Stimulated activated effector memory CD8-positive, alpha-beta T cell treated with anti-CD3 and anti-CD28 coated beads, Interleukin-12 subunit alpha, Interleukin-12 subunit beta, amount 100 ng/mL, for 72 hours (primary cell): ENCODE measurements at regions not wholly inside any gene's neighbourhood (a gene's known extent, or its start where the extent isn't known, plus 50 kb on each side); places are given as distances from the start of the nearest gene placed in this dataset.

Experiments
- ATAC-seq: fragments of 150-1000 bp; cut with Tn5 transposase; 2 replicates; pipeline ENCODE4 v1.10.0; 2021
- DNase-seq, 2 donors: peaks; one replicate each; pipeline ENCODE4 v3.0.0; 2021 to 2022; ENCODE audit warnings: low spot score in 2 of 2
- H3K27ac Mint-ChIP-seq: one replicate; pipeline ENCODE4 v1.8.0; 2022; ENCODE audit warnings: mild to moderate bottlenecking, mixed read lengths
- H3K36me3 Mint-ChIP-seq: one replicate; pipeline ENCODE4 v1.8.0; 2022; ENCODE audit warnings: mild to moderate bottlenecking, mixed read lengths
- H3K4me1 Mint-ChIP-seq: one replicate; pipeline ENCODE4 v1.8.0; 2022; ENCODE audit warnings: mixed read lengths
- H3K4me3 Mint-ChIP-seq: one replicate; pipeline ENCODE4 v1.8.0; 2022; ENCODE audit warnings: mild to moderate bottlenecking, mixed read lengths
- H3K9me3 Mint-ChIP-seq: one replicate; pipeline ENCODE4 v1.8.0; 2022; ENCODE audit warnings: mixed read lengths

DNA sequence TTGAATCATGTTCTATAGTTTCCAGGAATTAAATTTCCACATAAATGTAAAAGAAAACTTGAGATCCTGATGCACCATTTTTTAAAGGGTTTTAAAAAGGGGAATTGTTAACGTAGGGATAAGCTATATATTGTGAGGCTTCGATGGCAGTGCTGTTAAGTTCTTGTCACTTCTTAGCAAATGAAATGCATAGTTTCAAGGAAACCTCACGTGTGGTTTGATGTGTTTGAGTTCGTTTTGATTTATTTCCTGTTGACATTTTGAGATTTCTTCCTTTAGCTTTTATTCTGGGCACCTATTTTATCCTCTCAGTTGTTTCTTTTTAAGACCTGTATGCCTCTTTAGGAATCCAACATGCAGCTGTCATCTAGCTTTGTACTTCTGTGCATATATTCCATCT lies 301.0 kb downstream of the DOCK8 start:
- H3K4me3 Mint-ChIP-seq, result no peak overlapping the region
- no peak for ATAC-seq
- no peak overlapping the region for H3K27ac Mint-ChIP-seq
- H3K36me3 Mint-ChIP-seq, result no peaks in the 10 kb centered on the region
- no peak for DNase-seq
- peaks cover 22% of the 10 kb centered on the region for H3K4me1 Mint-ChIP-seq
- peaks cover 4% of the 10 kb centered on the region for H3K9me3 Mint-ChIP-seq

DNA sequence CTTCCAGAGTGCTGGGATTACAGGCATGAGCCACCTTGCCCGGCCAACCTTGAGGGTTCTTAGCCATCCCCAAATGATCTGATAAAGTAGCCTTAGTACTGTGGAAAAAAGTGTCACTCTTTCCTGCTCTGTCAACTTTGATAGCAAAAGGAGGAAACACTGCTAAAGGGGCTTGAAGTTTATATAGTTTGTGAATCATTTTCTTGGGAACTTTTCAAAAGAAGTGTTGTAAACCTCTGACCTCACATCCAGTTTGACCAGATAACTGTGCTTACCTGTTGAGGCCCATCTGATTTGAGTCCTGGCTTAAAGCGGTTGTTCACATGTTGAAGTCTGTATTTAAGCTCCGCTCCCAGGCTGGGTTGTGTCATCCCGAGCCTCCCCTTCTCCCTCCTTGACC lies 303.3 kb downstream of the DOCK8 start:
- Mint-ChIP-seq H3K4me3 (no peak overlapping the region), H3K36me3 (no peaks in the 10 kb centered on the region), H3K27ac (no peak overlapping the region), H3K9me3 (peaks cover 4% of the 10 kb centered on the region), H3K4me1 (peaks cover 22% of the 10 kb centered on the region)
- DNase-seq (no peak), ATAC-seq (no peak)

DNA sequence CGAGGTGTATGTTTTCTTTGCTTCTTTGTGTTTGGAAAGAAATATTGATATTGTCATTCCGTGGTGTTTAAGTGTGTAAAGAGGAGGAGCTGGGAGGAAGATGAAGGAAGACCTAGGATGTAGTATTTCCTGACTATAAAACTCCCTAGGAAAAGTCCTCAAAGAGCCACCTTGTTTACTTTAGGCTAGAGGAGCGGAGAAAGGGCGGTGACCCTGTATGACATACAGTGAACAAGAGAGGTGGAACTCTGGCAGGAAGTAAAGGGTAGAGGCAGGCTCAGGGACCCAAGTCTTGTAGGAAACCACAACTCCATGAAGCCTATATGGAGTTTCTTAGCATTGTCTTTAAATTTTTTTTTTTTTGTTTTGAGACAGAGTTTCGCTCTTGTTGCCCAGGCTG lies 303.9 kb downstream of the DOCK8 start:
- no peak for DNase-seq
- Mint-ChIP-seq H3K9me3 (peaks cover 4% of the 10 kb centered on the region), H3K27ac (no peak overlapping the region), H3K4me3 (no peak overlapping the region), H3K4me1 (peaks cover 22% of the 10 kb centered on the region), H3K36me3 (no peaks in the 10 kb centered on the region)
- no peak for ATAC-seq

DNA sequence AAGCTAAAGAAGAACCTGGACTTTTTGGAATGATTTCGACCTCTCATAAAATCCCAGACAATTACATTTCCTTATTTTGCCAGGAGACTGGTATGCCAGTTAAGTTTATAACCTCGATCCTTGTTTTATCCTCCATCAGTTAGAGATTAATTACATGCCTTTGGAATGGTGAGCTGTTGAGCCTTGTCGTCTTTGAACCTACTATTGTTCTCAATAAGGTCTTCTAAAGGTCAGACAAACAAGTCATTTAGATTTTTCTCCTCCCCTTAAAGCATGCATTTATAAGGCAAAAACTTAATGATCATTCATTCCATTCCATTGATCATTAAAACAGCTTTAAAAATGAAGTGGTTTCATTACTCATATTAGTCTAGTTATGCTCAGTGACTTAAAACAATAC lies 304.9 kb downstream of the DOCK8 start:
- Mint-ChIP-seq H3K9me3 (no peaks in the 10 kb centered on the region), H3K4me1 (peaks cover 17% of the 10 kb centered on the region), H3K27ac (no peak overlapping the region), H3K36me3 (no peaks in the 10 kb centered on the region), H3K4me3 (no peak overlapping the region)
- DNase-seq, result no peak
- ATAC-seq, result peak; percentile 61

DNA sequence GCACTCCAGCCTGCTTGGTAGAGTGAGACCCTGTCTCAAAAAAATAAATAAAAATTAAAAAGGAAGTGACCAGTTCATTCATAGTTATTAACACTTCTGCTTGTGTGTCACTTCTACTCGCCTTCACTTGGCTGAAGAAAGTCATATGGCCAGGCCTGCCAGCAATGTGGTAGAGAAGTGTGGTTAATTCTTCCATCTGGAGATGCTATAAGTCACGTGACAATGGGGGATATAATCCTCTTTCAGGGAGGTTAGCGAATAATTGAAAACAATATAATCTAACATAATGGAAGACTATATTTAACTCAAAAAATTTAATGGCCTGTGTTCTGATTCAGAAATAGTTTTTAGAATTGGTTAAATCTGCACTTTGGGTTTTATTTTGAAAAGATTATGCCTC lies 305.6 kb downstream of the DOCK8 start:
- DNase-seq (no peak), ATAC-seq (no peak)
- Mint-ChIP-seq H3K27ac (no peak overlapping the region), H3K4me3 (no peak overlapping the region), H3K9me3 (no peaks in the 10 kb centered on the region), H3K36me3 (no peaks in the 10 kb centered on the region), H3K4me1 (peaks cover 13% of the 10 kb centered on the region)

DNA sequence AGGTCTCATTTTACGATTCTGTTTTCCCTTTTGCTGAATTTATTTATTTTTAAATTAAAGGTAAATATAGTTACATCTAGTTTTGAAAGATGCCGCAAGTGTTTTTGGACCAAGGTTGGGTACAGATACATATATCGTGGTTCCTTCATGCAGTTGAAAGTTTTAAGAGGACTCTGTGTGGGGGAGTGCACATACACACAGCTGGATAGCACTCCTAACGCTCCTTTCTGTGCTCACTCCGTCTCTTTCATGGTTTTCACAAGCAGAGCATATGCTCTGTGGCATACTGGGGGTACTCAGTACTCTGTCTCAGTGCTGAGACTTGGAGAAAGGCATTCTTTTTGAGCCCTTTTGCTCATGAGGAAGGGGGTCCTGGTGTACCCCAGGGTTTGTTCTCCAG lies 307.5 kb downstream of the DOCK8 start:
- no peak overlapping the region for H3K4me3 Mint-ChIP-seq
- ATAC-seq, result no peak
- H3K27ac Mint-ChIP-seq, result no peak overlapping the region
- no peaks in the 10 kb centered on the region for H3K9me3 Mint-ChIP-seq
- H3K36me3 Mint-ChIP-seq, result no peaks in the 10 kb centered on the region
- no peak for DNase-seq
- no peaks in the 10 kb centered on the region for H3K4me1 Mint-ChIP-seq

DNA sequence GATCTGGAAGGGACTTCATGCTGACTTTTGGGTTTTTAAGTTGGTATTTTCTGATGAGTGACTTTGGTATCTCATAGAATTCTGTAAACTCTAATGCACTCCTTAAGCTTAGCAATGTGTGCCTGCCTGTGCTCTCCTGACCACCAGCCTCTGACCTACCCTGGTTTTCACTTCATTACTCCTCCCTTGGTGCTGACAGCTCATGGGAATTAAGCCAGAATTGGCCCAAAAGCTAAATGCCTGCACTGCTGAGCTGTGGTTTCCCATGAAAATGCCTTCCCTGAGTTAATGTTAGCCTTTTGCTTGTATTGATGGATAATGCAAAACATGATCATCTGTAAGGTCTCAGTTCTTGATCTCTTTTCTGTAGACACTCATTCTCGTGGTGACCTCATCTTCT lies 308.0 kb downstream of the DOCK8 start:
- no peak overlapping the region for H3K4me3 Mint-ChIP-seq
- DNase-seq (no peak), ATAC-seq (no peak)
- no peaks in the 10 kb centered on the region for H3K4me1 Mint-ChIP-seq
- no peaks in the 10 kb centered on the region for H3K36me3 Mint-ChIP-seq
- H3K9me3 Mint-ChIP-seq, result no peaks in the 10 kb centered on the region
- no peak overlapping the region for H3K27ac Mint-ChIP-seq

DNA sequence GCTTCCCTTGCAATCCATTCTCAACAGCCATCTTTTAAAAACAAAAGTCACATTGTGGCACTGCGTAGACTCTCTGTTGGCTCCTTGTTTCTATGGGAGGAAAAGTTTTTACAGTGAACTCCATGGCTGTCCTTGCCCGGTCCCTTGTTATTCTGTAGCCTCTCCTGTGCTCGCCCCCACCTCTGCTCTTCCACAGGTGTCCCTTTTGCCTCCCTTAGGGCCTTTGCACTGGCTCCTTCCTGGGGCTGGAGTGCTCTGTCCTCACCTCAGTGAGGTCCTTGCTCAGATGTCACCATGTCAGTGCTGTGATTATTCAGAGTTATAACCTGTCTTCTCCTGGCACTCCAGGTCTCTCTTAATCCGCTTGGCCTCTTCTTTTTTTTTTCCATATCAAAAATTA lies 308.8 kb downstream of the DOCK8 start:
- H3K27ac Mint-ChIP-seq, result no peak overlapping the region
- no peak overlapping the region for H3K4me3 Mint-ChIP-seq
- DNase-seq, result no peak
- no peaks in the 10 kb centered on the region for H3K36me3 Mint-ChIP-seq
- no peaks in the 10 kb centered on the region for H3K9me3 Mint-ChIP-seq
- no peak for ATAC-seq
- H3K4me1 Mint-ChIP-seq, result no peaks in the 10 kb centered on the region

DNA sequence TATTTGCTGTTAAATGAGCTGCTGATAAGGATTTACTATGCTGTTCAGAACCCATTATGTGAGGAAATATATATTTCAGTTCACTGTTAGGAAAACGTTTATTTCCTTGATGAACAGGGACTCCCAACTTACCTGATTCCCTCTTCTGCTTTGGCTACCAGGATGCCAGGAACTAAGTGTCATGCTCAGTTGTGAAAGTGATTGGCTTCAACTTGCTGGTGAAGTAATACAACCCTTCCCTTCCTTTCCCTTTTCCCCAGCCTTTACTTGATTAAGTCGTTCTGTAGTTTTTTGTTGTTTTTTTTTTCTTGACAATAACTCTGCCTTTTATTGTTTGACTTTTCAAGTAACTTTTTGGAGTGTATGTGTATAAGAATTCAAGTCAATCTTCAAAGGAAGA lies 309.3 kb downstream of the DOCK8 start:
- no peak overlapping the region for H3K4me3 Mint-ChIP-seq
- H3K27ac Mint-ChIP-seq, result no peak overlapping the region
- no peaks in the 10 kb centered on the region for H3K36me3 Mint-ChIP-seq
- ATAC-seq (no peak), DNase-seq (no peak)
- H3K9me3 Mint-ChIP-seq, result no peaks in the 10 kb centered on the region
- no peaks in the 10 kb centered on the region for H3K4me1 Mint-ChIP-seq

DNA sequence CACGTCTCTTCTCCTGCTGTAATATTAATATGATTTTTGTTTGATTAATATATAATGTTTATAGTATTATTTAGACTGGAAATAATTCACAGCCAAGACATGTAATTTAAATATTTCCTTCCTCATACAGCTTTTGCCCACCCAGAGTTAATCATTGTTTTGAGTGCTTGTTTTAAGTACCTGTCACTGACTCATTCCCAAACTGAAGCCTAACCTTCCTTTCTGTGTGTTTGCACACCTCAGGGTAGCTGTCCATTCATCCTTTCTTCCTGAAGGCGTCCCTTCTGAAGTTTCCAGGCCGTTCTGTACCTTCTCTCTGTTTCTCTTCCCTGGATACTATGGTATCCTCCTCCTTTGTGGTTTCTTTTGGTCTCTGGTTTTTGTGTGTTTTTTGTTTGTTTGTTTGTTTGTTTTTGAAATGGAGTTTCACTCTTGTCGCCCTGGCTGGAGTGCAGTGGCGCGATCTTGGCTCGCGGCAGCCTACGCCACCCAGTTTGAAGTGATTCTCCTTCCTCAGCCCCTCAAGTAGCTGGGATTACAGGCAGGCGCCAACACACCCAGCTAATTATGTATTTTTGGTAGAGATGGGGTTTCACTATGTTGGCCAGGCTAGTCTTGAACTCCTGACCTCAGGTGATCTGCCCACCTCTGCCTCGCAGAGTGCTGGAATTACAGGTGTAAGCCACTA lies 312.4 kb downstream of the DOCK8 start:
- ATAC-seq (no peak), DNase-seq (no peak)
- Mint-ChIP-seq H3K9me3 (no peaks in the 10 kb centered on the region), H3K4me1 (no peaks in the 10 kb centered on the region), H3K4me3 (no peak overlapping the region), H3K27ac (no peak overlapping the region), H3K36me3 (no peaks in the 10 kb centered on the region)

DNA sequence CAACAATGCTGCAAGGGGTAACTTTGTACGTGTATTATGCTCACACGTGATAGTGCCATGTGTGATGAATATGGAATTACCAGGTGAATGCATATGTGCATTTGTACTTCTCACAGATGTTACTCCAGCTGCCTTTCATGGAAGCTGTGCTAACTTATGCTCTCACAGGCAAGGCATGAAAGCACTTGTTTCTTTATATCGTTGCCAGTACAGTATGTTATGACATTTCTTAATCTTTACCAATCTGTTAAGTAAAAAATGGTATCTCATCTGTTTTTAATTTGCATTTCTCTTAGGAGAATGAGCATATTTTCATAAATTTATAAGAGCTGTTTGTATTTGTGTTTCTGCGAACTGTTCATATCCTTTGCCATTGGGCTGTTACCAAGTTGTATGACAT lies 311.8 kb upstream of the DMRT1 start:
- ATAC-seq (no peak), DNase-seq (no peak)
- H3K36me3 Mint-ChIP-seq, result no peaks in the 10 kb centered on the region
- no peaks in the 10 kb centered on the region for H3K4me1 Mint-ChIP-seq
- no peaks in the 10 kb centered on the region for H3K9me3 Mint-ChIP-seq
- H3K27ac Mint-ChIP-seq, result no peak overlapping the region
- H3K4me3 Mint-ChIP-seq, result no peak overlapping the region

DNA sequence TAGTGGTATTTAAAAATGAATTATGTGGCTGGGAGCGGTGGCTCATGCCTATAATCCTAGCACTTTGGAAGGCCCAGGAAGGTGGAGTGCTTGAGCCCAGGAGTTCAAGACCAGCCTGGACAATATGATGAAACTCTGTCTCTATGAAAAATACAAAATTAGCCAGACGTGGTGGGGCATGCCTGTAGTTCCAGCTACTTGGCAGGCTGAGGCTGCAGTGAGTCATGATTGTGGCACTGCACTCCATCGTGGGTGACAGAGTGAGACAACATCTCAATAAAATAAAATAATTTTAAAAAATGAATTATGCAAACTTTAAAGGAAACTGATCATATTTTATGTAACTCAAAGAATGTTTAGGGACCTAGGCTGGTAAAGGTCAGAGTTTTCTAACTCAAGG lies 310.8 kb upstream of the DMRT1 start:
- no peaks in the 10 kb centered on the region for H3K9me3 Mint-ChIP-seq
- H3K4me3 Mint-ChIP-seq, result no peak overlapping the region
- no peaks in the 10 kb centered on the region for H3K36me3 Mint-ChIP-seq
- DNase-seq (no peak), ATAC-seq (no peak)
- H3K27ac Mint-ChIP-seq, result no peak overlapping the region
- H3K4me1 Mint-ChIP-seq, result no peaks in the 10 kb centered on the region

DNA sequence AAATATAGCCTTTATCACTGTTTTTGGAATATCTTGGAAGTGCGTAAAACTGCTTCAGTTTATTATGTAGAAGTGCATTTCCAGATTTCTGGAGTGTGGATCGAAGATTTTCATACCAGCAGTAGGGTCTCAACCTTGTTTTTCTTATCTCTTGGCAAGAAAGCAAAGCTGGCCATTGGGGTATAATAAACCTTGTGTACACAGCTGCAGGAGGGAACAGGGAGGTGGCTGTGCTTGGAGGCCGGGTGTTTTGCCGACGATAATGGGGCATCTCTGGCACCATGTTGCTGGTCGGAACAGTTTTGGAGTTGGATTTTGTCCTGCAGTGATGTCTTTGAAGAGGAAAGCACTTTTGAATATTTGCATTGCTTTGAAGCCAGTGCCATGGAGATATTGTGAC lies 308.8 kb upstream of the DMRT1 start:
- no peak for DNase-seq
- Mint-ChIP-seq H3K27ac (no peak overlapping the region), H3K4me3 (no peak overlapping the region), H3K9me3 (no peaks in the 10 kb centered on the region), H3K36me3 (no peaks in the 10 kb centered on the region), H3K4me1 (no peaks in the 10 kb centered on the region)
- no peak for ATAC-seq

DNA sequence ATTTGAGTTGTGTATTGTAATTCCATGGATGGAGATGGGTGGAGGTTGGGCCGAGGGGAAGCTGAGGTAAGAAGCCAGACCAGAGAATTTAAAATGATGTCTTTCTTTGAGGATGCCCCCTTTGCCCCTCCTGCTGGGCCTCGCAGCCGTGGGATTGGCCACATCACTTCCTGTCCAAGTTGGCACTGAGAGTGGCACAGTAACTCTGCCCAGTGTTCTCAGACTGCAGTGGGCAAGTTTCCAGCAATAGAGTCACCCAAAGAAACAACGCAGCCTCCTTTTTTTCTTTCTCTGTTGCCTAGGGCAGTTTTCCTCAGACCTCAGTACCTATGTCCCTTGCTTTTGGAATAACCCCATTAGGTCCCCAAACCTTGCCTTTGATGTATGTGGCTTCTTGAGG lies 306.6 kb upstream of the DMRT1 start:
- no peak overlapping the region for H3K27ac Mint-ChIP-seq
- no peaks in the 10 kb centered on the region for H3K4me1 Mint-ChIP-seq
- no peak for DNase-seq
- no peaks in the 10 kb centered on the region for H3K36me3 Mint-ChIP-seq
- no peaks in the 10 kb centered on the region for H3K9me3 Mint-ChIP-seq
- ATAC-seq, result no peak
- H3K4me3 Mint-ChIP-seq, result no peak overlapping the region

DNA sequence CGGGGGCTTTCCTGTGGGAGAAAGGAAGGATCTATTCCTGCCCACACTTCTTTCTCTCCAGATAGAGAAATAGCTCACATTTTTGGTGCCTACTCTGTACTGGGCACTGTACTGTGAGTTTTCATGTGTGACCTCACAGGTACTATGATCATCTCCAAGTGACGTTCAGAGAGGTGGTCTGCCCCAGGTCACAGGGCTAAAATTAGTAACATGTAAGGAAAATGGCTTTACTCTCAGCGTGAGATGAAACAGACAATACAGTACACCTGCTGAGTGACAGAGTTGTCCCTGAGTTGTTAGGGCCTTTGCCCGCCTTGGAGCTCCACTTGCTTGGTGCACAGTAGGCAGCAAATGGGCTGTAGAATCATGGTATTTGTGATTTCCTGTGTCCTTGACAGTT lies 306.1 kb upstream of the DMRT1 start:
- no peaks in the 10 kb centered on the region for H3K4me1 Mint-ChIP-seq

DNA sequence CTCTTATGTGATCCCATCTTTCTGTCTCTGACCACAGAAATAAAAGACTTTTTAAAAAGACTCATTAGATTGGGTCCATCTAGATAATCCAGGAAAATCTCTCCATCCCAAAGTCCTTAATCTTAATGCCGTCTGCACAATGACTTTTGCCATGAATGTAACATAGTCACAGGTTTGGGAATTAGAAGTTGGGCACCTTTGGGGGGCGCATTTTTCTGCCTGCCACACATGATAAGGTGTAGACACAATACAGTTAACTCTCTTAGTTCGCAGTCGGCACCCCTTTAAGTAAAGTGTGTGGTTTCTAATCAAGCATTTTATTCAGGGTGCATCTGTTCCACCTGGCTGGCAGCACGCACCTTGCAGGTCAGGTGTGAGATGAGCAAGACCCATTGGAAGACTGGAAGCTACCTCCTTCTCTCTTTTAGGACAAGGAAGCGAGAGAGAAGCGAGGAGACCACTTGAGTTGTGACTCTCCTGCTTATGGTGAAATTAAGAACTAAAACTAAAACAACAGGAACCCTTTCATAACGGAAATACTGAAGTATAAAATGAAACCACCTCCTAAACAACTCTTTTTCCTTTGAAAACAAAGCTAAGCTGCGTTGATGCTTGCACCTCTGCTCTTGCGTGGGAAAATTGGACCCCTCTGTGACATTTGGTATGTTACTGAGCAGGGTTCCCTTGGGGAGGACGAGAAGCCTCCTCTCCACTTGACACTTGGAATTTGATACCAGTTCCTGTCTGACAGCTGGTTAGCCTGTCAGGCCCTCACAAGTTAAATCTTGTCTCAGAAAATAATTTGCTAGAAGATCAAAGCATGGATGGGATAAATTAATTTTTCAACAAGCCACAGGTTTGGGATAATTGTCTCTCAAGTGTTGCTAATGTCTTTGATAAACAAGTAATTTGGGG lies 304.6 kb upstream of the DMRT1 start:
- Mint-ChIP-seq H3K36me3 (no peaks in the 10 kb centered on the region), H3K4me3 (no peak overlapping the region), H3K4me1 (no peaks in the 10 kb centered on the region), H3K9me3 (no peaks in the 10 kb centered on the region), H3K27ac (no peak overlapping the region)
- ATAC-seq (no peak), DNase-seq (no peak)

More for the DNA sequence above, 306.1 kb upstream of the DMRT1 start:
- Mint-ChIP-seq H3K27ac (no peak overlapping the region), H3K36me3 (no peaks in the 10 kb centered on the region), H3K4me3 (no peak overlapping the region), H3K9me3 (no peaks in the 10 kb centered on the region)
- no peak for ATAC-seq
- DNase-seq, result no peak
